ENCODE measurements at regions not wholly inside any gene's neighbourhood (a gene's known extent, or its start where the extent isn't known, plus 50 kb on each side); places are given as distances from the start of the nearest gene placed in this dataset.

GRCh38 chr2:146220957-146221356 is 1623.9 kb upstream of the ACVR2A start:
- Mint-ChIP-seq H3K4me1 (ENCODE audit: low read depth) (no peaks in the 10 kb centered on the region), H3K27ac (no peak overlapping the region), H3K4me3 (no peak overlapping the region), H3K36me3 (ENCODE audit: low read depth) (no peaks in the 10 kb centered on the region), H3K9me3 (peaks cover 10% of the 10 kb centered on the region), H3K27me3 (no peaks in the 10 kb centered on the region)
- CTCF ChIA-PET = no interaction called here
- Histone ChIP-seq H3K9me3 (ENCODE audit: control insufficient read depth in 1 of 2, insufficient read depth in 1 of 2, low read length in 2 of 2) (peaks cover 0 to 7% of the 10 kb centered on the region in 2 experiments), H3K36me3 (ENCODE audit: insufficient read depth, low read length) (no peaks in the 10 kb centered on the region), H3K4me3 (ENCODE audit: low read length) (no peak overlapping the region), H3K4me1 (ENCODE audit: insufficient read depth, low read length) (no peaks in the 10 kb centered on the region), H3K27me3 (ENCODE audit: control insufficient read depth in 1 of 2, insufficient read depth in 2 of 2, low read length in 2 of 2) (no peaks in the 10 kb centered on the region), H3K27ac (ENCODE audit: low read depth in 1 of 2, low read length in 2 of 2) (no peak overlapping the region)
- no peak for TF ChIP-seq CTCF (IDR thresholded peaks at IDR 0.05)
- no peak for ATAC-seq (ENCODE audit: poor library complexity)
- POLR2A ChIA-PET = no interaction called here
- DNase-seq = no peak
- intact Hi-C loops (cut with DNase I, micrococcal nuclease) = no loop called here

GRCh38 chr2:146214394-146214929 is 1630.4 kb upstream of the ACVR2A start:
- intact Hi-C loops (cut with DNase I, micrococcal nuclease) = no loop called here
- H3K27me3 Mint-ChIP-seq = no peaks in the 10 kb centered on the region
- Histone ChIP-seq H3K27me3 (ENCODE audit: control insufficient read depth in 1 of 2, insufficient read depth in 2 of 2, low read length in 2 of 2) (no peaks in the 10 kb centered on the region), H3K4me1 (ENCODE audit: insufficient read depth, low read length) (no peaks in the 10 kb centered on the region), H3K27ac (ENCODE audit: low read depth in 1 of 2, low read length in 2 of 2) (no peak overlapping the region), H3K36me3 (ENCODE audit: insufficient read depth, low read length) (no peaks in the 10 kb centered on the region), H3K9me3 (ENCODE audit: control insufficient read depth in 1 of 2, insufficient read depth in 1 of 2, low read length in 2 of 2) (no peaks in the 10 kb centered on the region), H3K4me3 (ENCODE audit: low read length) (no peak overlapping the region)
- peaks cover 11% of the 10 kb centered on the region for H3K9me3 Mint-ChIP-seq
- ChIA-PET CTCF (no interaction called here), POLR2A (no interaction called here)
- no peak for TF ChIP-seq CTCF (IDR thresholded peaks at IDR 0.05)
- no peaks in the 10 kb centered on the region for H3K4me1 Mint-ChIP-seq (ENCODE audit: low read depth)
- ATAC-seq (ENCODE audit: poor library complexity) = no peak
- no peaks in the 10 kb centered on the region for H3K36me3 Mint-ChIP-seq (ENCODE audit: low read depth)
- H3K4me3 Mint-ChIP-seq = no peak overlapping the region
- no peak overlapping the region for H3K27ac Mint-ChIP-seq
- no peak for DNase-seq

- ATAC-seq (ENCODE audit: poor library complexity) = no peak
- intact Hi-C loops (cut with DNase I, micrococcal nuclease) = no loop called here
- Mint-ChIP-seq H3K9me3 (peaks cover 11% of the 10 kb centered on the region), H3K27ac (no peak overlapping the region), H3K4me3 (no peak overlapping the region), H3K36me3 (ENCODE audit: low read depth) (no peaks in the 10 kb centered on the region), H3K27me3 (no peaks in the 10 kb centered on the region), H3K4me1 (ENCODE audit: low read depth) (no peaks in the 10 kb centered on the region)
- H3K27me3 ChIP-seq (ENCODE audit: control insufficient read depth in 1 of 2, insufficient read depth in 2 of 2, low read length in 2 of 2) = no peaks in the 10 kb centered on the region
- no peaks in the 10 kb centered on the region for H3K9me3 ChIP-seq (ENCODE audit: control insufficient read depth in 1 of 2, insufficient read depth in 1 of 2, low read length in 2 of 2)
- no peak for TF ChIP-seq CTCF (IDR thresholded peaks at IDR 0.05)
- H3K36me3 ChIP-seq (ENCODE audit: insufficient read depth, low read length) = no peaks in the 10 kb centered on the region
- ChIA-PET POLR2A (no interaction called here), CTCF (no interaction called here)
- H3K4me3 ChIP-seq (ENCODE audit: low read length) = no peak overlapping the region
- no peaks in the 10 kb centered on the region for H3K4me1 ChIP-seq (ENCODE audit: insufficient read depth, low read length)
- DNase-seq = no peak
- no peak overlapping the region for H3K27ac ChIP-seq (ENCODE audit: low read depth in 1 of 2, low read length in 2 of 2)
These were observed 1631.2 kb upstream of the ACVR2A start for GRCh38 chr2:146213674-146214073.
